Neural cell (in vitro differentiated cells): ENCODE measurements at regions not wholly inside any gene's neighbourhood (a gene's known extent, or its start where the extent isn't known, plus 50 kb on each side); places are given as distances from the start of the nearest gene placed in this dataset.

Experiments
- EP300 ChIP-seq: fragments of 450-650 bp; conservative IDR thresholded peaks from 2 replicates; pipeline ENCODE4 v1.6.1; 2014; ENCODE audit warnings: antibody characterized with exemption, mild to moderate bottlenecking, moderate library complexity; ENCODE audit not compliant: poor library complexity, severe bottlenecking
- EZH2 ChIP-seq: fragments of 200-600, 300-800 bp; shearing (Covaris generic), sonication (generic); IDR thresholded peaks from 2 replicates; pipeline ENCODE4 v1.6.1; 2014; ENCODE audit warnings: antibody characterized with exemption, low read length, borderline replicate concordance, mild to moderate bottlenecking; ENCODE audit not compliant: insufficient read depth, poor library complexity, severe bottlenecking
- POLR2AphosphoS5 ChIP-seq: IDR thresholded peaks from 2 replicates; pipeline ENCODE4 v1.6.1; 2012
- RAD21 ChIP-seq: fragments of 450-650 bp; conservative IDR thresholded peaks from 2 replicates; pipeline ENCODE4 v1.6.1; 2014; ENCODE audit warnings: antibody characterized with exemption, mild to moderate bottlenecking, moderate library complexity
- TF ChIP-seq, protein P1 (sequence below): fragments of 450-650 bp; IDR thresholded peaks from 2 replicates; pipeline ENCODE4 v1.5.1; 2014; ENCODE audit warnings: antibody characterized with exemption, mild to moderate bottlenecking, moderate library complexity; ENCODE audit not compliant: poor library complexity, severe bottlenecking

DNA sequence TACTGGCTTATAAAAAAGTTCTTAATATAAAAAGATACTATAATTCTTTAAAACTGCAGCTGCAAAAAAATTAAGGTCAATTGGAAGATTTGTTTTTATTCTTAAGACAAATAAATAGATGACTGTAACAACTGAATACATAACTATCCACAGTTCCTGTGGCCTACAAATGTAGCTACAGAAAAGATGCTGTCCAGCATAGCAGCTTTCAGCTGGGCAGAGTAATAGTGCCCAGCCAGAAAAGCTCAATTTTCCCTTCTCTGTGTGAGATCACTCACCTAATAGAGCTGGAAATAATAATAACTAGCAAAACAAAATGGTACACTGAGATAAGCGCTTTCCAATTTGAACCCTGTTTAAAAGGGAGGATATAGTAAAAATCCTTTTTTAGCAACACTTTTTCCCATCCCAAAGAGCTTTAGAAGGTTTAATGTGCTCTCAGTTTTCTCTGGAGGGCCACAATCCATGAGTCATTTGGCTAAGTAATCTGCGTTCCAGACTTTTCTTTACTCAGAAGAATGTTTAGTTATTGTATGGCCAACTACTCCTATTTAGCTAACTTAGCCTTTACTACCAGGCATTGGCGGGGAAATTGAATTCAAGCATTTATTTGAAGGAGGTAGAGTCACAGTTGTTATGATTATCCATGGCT lies 158.1 kb upstream of the SLC39A10 start:
- TF ChIP-seq, protein P1, sequence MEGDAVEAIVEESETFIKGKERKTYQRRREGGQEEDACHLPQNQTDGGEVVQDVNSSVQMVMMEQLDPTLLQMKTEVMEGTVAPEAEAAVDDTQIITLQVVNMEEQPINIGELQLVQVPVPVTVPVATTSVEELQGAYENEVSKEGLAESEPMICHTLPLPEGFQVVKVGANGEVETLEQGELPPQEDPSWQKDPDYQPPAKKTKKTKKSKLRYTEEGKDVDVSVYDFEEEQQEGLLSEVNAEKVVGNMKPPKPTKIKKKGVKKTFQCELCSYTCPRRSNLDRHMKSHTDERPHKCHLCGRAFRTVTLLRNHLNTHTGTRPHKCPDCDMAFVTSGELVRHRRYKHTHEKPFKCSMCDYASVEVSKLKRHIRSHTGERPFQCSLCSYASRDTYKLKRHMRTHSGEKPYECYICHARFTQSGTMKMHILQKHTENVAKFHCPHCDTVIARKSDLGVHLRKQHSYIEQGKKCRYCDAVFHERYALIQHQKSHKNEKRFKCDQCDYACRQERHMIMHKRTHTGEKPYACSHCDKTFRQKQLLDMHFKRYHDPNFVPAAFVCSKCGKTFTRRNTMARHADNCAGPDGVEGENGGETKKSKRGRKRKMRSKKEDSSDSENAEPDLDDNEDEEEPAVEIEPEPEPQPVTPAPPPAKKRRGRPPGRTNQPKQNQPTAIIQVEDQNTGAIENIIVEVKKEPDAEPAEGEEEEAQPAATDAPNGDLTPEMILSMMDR, result no peak
- TF ChIP-seq RAD21 (no peak), EP300 (no peak), POLR2AphosphoS5 (no peak), EZH2 (no peak)
